ENCODE measurements at regions not wholly inside any gene's neighbourhood (a gene's known extent, or its start where the extent isn't known, plus 50 kb on each side); places are given as distances from the start of the nearest gene placed in this dataset.

DNA sequence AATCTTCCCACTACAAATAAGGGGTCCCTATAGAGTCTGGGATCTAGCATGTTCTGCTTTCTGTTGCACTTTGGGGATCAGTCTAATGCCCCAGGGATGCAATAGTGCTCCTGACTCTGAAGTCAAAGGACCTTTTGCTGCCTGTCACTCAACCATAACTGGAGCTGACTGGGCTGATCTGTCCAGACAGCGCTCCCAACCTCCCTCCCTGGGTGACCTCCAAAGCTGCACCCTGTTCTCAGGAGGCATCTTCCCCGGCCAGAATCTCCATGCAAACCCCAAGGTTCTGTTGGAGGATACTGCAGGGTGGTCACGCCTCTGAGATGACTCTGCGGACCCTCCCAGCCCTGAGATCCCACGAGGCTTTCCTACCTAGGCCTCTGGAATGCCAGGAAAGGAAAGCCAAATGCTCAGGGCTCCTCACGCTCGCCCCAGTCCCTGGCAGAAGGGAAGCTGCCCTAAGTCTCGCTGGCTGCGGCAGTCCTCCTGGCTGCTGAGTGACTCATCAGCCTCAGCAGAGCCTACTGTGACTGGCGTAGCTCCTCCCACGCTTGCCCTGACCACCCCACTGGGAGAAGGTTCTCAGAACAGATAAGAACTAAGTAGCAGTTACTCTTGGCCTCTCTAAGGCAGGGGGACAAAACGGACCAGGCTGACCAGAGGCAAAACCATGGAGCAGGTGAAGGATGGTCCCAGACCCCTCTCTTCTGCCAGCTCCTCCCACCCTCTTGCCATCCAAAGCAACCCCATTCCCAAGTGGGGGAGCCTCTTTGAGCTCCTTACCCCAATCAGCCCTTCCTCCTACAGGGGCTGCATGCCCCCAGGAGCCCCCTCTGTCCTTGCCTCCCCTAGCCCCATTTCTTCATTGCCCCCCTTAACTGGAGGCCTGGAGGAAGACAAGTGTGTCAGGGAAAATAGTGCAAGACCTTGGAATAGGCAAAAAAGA, 124.1 kb upstream of the TNRC6C start (continued):
- no peak for TF ChIP-seq SAP30 (IDR thresholded peaks at IDR 0.05; ENCODE audit: borderline replicate concordance, insufficient read depth, low read depth, low read length, poor library complexity, severe bottlenecking)
- TF ChIP-seq TAL1 (IDR thresholded peaks at IDR 0.05), result peak; percentile 45
- TF ChIP-seq, protein P1, sequence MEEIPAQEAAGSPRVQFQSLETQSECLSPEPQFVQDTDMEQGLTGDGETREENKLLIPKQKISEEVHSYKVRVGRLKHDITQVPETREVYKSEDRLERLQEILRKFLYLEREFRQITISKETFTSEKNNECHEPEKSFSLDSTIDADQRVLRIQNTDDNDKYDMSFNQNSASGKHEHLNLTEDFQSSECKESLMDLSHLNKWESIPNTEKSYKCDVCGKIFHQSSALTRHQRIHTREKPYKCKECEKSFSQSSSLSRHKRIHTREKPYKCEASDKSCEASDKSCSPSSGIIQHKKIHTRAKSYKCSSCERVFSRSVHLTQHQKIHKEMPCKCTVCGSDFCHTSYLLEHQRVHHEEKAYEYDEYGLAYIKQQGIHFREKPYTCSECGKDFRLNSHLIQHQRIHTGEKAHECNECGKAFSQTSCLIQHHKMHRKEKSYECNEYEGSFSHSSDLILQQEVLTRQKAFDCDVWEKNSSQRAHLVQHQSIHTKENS (CRISPR knock-in tag; IDR thresholded peaks at IDR 0.05), result no peak
- no peak for TF ChIP-seq PYGO2 (tag; IDR thresholded peaks at IDR 0.05)
- TF ChIP-seq, protein P2, sequence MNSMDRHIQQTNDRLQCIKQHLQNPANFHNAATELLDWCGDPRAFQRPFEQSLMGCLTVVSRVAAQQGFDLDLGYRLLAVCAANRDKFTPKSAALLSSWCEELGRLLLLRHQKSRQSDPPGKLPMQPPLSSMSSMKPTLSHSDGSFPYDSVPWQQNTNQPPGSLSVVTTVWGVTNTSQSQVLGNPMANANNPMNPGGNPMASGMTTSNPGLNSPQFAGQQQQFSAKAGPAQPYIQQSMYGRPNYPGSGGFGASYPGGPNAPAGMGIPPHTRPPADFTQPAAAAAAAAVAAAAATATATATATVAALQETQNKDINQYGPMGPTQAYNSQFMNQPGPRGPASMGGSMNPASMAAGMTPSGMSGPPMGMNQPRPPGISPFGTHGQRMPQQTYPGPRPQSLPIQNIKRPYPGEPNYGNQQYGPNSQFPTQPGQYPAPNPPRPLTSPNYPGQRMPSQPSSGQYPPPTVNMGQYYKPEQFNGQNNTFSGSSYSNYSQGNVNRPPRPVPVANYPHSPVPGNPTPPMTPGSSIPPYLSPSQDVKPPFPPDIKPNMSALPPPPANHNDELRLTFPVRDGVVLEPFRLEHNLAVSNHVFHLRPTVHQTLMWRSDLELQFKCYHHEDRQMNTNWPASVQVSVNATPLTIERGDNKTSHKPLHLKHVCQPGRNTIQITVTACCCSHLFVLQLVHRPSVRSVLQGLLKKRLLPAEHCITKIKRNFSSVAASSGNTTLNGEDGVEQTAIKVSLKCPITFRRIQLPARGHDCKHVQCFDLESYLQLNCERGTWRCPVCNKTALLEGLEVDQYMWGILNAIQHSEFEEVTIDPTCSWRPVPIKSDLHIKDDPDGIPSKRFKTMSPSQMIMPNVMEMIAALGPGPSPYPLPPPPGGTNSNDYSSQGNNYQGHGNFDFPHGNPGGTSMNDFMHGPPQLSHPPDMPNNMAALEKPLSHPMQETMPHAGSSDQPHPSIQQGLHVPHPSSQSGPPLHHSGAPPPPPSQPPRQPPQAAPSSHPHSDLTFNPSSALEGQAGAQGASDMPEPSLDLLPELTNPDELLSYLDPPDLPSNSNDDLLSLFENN (IDR thresholded peaks at IDR 0.05; ENCODE audit: low read depth in 2 of 2, low read length in 2 of 2), result peak in 1 of 2 experiments; percentile 42; a peak in 1 of 4 replicates
- peak; percentile 58; the same call in 1 of the 2 replicates for TF ChIP-seq SREBF1 (IDR thresholded peaks at IDR 0.05; ENCODE audit: borderline replicate concordance, low read depth, low read length)
- TF ChIP-seq, protein P3, sequence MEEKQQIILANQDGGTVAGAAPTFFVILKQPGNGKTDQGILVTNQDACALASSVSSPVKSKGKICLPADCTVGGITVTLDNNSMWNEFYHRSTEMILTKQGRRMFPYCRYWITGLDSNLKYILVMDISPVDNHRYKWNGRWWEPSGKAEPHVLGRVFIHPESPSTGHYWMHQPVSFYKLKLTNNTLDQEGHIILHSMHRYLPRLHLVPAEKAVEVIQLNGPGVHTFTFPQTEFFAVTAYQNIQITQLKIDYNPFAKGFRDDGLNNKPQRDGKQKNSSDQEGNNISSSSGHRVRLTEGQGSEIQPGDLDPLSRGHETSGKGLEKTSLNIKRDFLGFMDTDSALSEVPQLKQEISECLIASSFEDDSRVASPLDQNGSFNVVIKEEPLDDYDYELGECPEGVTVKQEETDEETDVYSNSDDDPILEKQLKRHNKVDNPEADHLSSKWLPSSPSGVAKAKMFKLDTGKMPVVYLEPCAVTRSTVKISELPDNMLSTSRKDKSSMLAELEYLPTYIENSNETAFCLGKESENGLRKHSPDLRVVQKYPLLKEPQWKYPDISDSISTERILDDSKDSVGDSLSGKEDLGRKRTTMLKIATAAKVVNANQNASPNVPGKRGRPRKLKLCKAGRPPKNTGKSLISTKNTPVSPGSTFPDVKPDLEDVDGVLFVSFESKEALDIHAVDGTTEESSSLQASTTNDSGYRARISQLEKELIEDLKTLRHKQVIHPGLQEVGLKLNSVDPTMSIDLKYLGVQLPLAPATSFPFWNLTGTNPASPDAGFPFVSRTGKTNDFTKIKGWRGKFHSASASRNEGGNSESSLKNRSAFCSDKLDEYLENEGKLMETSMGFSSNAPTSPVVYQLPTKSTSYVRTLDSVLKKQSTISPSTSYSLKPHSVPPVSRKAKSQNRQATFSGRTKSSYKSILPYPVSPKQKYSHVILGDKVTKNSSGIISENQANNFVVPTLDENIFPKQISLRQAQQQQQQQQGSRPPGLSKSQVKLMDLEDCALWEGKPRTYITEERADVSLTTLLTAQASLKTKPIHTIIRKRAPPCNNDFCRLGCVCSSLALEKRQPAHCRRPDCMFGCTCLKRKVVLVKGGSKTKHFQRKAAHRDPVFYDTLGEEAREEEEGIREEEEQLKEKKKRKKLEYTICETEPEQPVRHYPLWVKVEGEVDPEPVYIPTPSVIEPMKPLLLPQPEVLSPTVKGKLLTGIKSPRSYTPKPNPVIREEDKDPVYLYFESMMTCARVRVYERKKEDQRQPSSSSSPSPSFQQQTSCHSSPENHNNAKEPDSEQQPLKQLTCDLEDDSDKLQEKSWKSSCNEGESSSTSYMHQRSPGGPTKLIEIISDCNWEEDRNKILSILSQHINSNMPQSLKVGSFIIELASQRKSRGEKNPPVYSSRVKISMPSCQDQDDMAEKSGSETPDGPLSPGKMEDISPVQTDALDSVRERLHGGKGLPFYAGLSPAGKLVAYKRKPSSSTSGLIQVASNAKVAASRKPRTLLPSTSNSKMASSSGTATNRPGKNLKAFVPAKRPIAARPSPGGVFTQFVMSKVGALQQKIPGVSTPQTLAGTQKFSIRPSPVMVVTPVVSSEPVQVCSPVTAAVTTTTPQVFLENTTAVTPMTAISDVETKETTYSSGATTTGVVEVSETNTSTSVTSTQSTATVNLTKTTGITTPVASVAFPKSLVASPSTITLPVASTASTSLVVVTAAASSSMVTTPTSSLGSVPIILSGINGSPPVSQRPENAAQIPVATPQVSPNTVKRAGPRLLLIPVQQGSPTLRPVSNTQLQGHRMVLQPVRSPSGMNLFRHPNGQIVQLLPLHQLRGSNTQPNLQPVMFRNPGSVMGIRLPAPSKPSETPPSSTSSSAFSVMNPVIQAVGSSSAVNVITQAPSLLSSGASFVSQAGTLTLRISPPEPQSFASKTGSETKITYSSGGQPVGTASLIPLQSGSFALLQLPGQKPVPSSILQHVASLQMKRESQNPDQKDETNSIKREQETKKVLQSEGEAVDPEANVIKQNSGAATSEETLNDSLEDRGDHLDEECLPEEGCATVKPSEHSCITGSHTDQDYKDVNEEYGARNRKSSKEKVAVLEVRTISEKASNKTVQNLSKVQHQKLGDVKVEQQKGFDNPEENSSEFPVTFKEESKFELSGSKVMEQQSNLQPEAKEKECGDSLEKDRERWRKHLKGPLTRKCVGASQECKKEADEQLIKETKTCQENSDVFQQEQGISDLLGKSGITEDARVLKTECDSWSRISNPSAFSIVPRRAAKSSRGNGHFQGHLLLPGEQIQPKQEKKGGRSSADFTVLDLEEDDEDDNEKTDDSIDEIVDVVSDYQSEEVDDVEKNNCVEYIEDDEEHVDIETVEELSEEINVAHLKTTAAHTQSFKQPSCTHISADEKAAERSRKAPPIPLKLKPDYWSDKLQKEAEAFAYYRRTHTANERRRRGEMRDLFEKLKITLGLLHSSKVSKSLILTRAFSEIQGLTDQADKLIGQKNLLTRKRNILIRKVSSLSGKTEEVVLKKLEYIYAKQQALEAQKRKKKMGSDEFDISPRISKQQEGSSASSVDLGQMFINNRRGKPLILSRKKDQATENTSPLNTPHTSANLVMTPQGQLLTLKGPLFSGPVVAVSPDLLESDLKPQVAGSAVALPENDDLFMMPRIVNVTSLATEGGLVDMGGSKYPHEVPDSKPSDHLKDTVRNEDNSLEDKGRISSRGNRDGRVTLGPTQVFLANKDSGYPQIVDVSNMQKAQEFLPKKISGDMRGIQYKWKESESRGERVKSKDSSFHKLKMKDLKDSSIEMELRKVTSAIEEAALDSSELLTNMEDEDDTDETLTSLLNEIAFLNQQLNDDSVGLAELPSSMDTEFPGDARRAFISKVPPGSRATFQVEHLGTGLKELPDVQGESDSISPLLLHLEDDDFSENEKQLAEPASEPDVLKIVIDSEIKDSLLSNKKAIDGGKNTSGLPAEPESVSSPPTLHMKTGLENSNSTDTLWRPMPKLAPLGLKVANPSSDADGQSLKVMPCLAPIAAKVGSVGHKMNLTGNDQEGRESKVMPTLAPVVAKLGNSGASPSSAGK (IDR thresholded peaks at IDR 0.05), result no peak
- TF ChIP-seq KDM5B (IDR thresholded peaks at IDR 0.05; ENCODE audit: insufficient replicate concordance, low read depth, low read length), result peak; percentile 66
